T-cell (primary cell): ENCODE measurements at regions not wholly inside any gene's neighbourhood (a gene's known extent, or its start where the extent isn't known, plus 50 kb on each side); places are given as distances from the start of the nearest gene placed in this dataset.

Source experiments
- ATAC-seq, 4 experiments: fragments of 200-7000 bp in 3 of 4; fragments of 150-1000 bp in 1 of 4; cut with Tn5 transposase; replicated peaks in 1 of 4; 1 replicate in 3 of 4; 2 replicates in 1 of 4; pipeline ENCODE4 v1.10.0; 2021; ENCODE audit warnings: moderate library complexity in 3 of 4, mild to moderate bottlenecking in 2 of 4, moderate number of reproducible peaks in 1 of 4
- CTCF ChIA-PET, 2 donors: fragments of 300-600 bp; sonication (Branson Sonifier 250); formaldehyde crosslinking; loops; one replicate each; lab custom pipeline; 2022; ENCODE audit warnings: antibody characterized with exemption in 2 of 2; lab: Charles Lee
- POLR2A ChIA-PET, 2 donors: fragments of 300-600 bp; sonication (Branson Sonifier 250); formaldehyde crosslinking; loops; one replicate each; lab custom pipeline; 2022; ENCODE audit warnings: antibody characterized with exemption in 2 of 2; lab: Charles Lee
- DNase-seq, 35 experiments: peaks; one replicate each; pipeline versions ENCODE4 v3.0.0 to v3.0.0-alpha.2; 2013 to 2023
- H3K27ac ChIP-seq: one replicate; pipeline ENCODE4 v1.5.1; 2013; ENCODE audit warnings: low read length
- H3K27me3 ChIP-seq, 2 experiments: replicated peaks in 1 of 2; 1 replicate in 1 of 2; 2 replicates in 1 of 2; pipeline versions ENCODE4 v1.6.1 to v1.7.0; 2013; ENCODE audit warnings: low read length in 1 of 2, mixed read lengths in 1 of 2; ENCODE audit not compliant: control insufficient read depth in 2 of 2, insufficient read depth in 2 of 2; ENCODE audit errors: extremely low read depth in 1 of 2
- H3K36me3 ChIP-seq, 2 donors: 1 replicate in 1 of 2; 2 replicates in 1 of 2; pipeline versions ENCODE4 v1.6.1 to v1.7.0; 2013; ENCODE audit warnings: low read length in 1 of 2; ENCODE audit not compliant: control insufficient read depth in 2 of 2, insufficient read depth in 1 of 2; ENCODE audit errors: extremely low read depth in 1 of 2
- H3K4me1 ChIP-seq, 2 experiments: 1 replicate in 1 of 2; 2 replicates in 1 of 2; pipeline versions ENCODE4 v1.6.1 to v1.7.0; 2013; ENCODE audit warnings: low read length in 2 of 2, mixed read lengths in 1 of 2; ENCODE audit not compliant: insufficient read depth in 2 of 2, control insufficient read depth in 1 of 2; ENCODE audit errors: extremely low read depth in 1 of 2
- H3K4me3 ChIP-seq, 2 donors: 1 replicate in 1 of 2; 2 replicates in 1 of 2; pipeline versions ENCODE4 v1.5.1 to v1.7.0; 2013; ENCODE audit warnings: mild to moderate bottlenecking in 2 of 2, low read length in 1 of 2, moderate library complexity in 1 of 2; ENCODE audit not compliant: control insufficient read depth in 1 of 2; ENCODE audit errors: extremely low read depth in 1 of 2
- H3K9me3 ChIP-seq: 2 replicates; pipeline ENCODE4 v1.7.0; 2013
- H3K27ac Mint-ChIP-seq, 2 donors: one replicate each; pipeline ENCODE4 v1.8.0; 2020 to 2021; ENCODE audit warnings: mild to moderate bottlenecking in 2 of 2, mixed read lengths in 2 of 2
- H3K27me3 Mint-ChIP-seq, 2 donors: one replicate each; pipeline ENCODE4 v1.8.0; 2021 to 2022; ENCODE audit warnings: mixed read lengths in 2 of 2
- H3K36me3 Mint-ChIP-seq: one replicate; pipeline ENCODE4 v1.8.0; 2021; ENCODE audit warnings: mixed read lengths
- H3K4me1 Mint-ChIP-seq, 3 donors: one replicate each; pipeline ENCODE4 v1.8.0; 2020 to 2022; ENCODE audit warnings: mixed read lengths in 3 of 3, mild to moderate bottlenecking in 1 of 3
- H3K4me3 Mint-ChIP-seq, 3 donors: one replicate each; pipeline ENCODE4 v1.8.0; 2020 to 2022; ENCODE audit warnings: mild to moderate bottlenecking in 3 of 3, mixed read lengths in 3 of 3, moderate library complexity in 3 of 3
- H3K9me3 Mint-ChIP-seq, 3 donors: one replicate each; pipeline ENCODE4 v1.8.0; 2020 to 2022; ENCODE audit warnings: mixed read lengths in 3 of 3
- WGBS: methylation state at CpG from one replicate; pipeline ENCODE4 v1.1.5; 2013; ENCODE audit warnings: missing lambda C conversion rate; ENCODE audit not compliant: insufficient coverage; 5-methylcytosine and 5-hydroxymethylcytosine counted together

DNA sequence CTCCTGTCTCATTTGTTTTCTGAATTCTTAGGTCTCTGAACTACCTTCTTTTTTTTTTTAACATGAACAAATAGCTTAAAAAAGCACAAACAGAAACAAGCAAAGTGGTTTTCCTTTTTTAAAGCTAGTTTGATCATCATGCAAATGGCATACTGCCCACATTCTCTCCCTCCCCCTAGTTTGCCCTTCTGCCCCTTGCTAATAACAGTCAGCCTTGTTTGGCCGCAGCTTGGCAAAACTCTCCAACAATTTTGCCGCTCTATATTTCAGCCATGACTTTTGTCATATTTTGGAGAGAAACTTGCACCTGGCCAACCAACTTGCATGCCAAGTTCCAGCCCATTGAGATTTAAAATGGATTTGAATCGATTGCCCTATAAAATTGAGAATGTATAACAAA lies 666.0 kb upstream of the NR2F2 start:
- no peak overlapping the region for H3K27ac Mint-ChIP-seq
- CTCF ChIA-PET = interaction anchor here in 1 of 2 donors (0.6 kb wide), 1 partner anchor 1999 kb away, joined by 3 read pairs; no protein-coding TSS in a partner anchor
- ATAC-seq = no peak

DNA sequence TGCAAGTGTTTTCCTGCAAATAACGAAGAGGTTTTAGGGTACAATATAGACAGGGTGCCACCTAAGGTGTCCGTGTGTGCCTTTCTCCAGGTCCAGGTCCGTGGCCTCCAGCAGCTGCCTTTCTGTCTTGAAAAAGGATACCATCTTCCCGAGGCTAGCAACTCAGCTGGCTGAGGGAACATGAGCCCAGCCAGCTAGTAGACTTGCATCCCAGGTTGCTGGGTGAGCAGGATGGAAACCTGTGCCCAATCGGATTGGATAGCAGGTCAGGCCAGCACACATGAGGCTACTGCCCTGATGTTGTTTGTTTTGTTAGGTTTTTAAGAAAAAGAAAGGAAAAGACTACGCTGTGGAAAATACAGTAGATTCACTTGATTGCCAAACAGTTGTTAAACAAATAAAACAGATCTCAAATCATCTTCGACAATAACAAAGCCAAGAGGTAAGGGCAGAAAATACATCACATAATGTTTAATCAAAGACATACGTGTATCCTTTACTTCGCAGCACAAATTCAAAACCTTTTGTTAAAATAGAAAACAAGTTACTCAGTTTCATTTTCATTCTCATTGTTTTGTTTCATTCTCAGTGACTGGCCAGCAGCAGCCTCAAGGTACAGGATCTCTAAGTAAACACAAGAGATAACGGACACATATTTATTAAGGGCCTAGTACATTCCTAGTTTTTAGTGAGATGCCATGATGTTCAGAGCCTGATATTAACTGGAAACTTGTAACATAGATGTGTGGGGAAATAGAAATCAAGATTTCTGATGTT lies 661.2 kb upstream of the NR2F2 start:
- H3K27me3 ChIP-seq = no peaks in the 10 kb centered on the region
- ATAC-seq = no peak
- no peaks in the 10 kb centered on the region for H3K36me3 ChIP-seq
- ChIA-PET POLR2A (interaction anchor here in 1 of 2 donors (0.7 kb wide), 1 partner anchor 10 kb away, joined by 3 read pairs; no protein-coding TSS in a partner anchor), CTCF (no interaction called here)
- H3K36me3 Mint-ChIP-seq = no peaks in the 10 kb centered on the region
- H3K9me3 ChIP-seq = no peaks in the 10 kb centered on the region
- peak overlapping the region; percentile 18 to 40 (median 23) for H3K4me3 Mint-ChIP-seq
- WGBS = 60% methylated on average over 8 of the region's 10 CpGs
- H3K27ac ChIP-seq = peak overlapping the region; percentile 18
- peaks cover 3 to 9% of the 10 kb centered on the region in 2 donors for H3K27me3 Mint-ChIP-seq
- H3K4me1 Mint-ChIP-seq = peaks cover 7 to 13% (median 10%) of the 10 kb centered on the region in 3 donors
- peaks cover 0 to 4% of the 10 kb centered on the region in 2 experiments for H3K4me1 ChIP-seq
- no peaks in the 10 kb centered on the region for H3K9me3 Mint-ChIP-seq
- H3K27ac Mint-ChIP-seq = peak overlapping the region; percentile 7 to 8
- H3K4me3 ChIP-seq = no peak overlapping the region
- DNase-seq = no peak

More for the DNA sequence above, 666.0 kb upstream of the NR2F2 start:
- H3K9me3 Mint-ChIP-seq = no peaks in the 10 kb centered on the region
- peaks cover 6 to 16% of the 10 kb centered on the region in 2 donors for H3K27me3 Mint-ChIP-seq
- no peaks in the 10 kb centered on the region for H3K36me3 ChIP-seq
- 80% methylated on average over 1 of the region's 3 CpGs for WGBS
- H3K4me1 Mint-ChIP-seq = peaks cover 4 to 10% (median 7%) of the 10 kb centered on the region in 3 donors
- no peak overlapping the region for H3K4me3 ChIP-seq
- no peak overlapping the region for H3K4me3 Mint-ChIP-seq
- no peaks in the 10 kb centered on the region for H3K9me3 ChIP-seq
- POLR2A ChIA-PET = no interaction called here
- no peaks in the 10 kb centered on the region for H3K36me3 Mint-ChIP-seq
- H3K4me1 ChIP-seq = peaks cover 0 to 4% of the 10 kb centered on the region in 2 experiments
- DNase-seq = no peak
- H3K27ac ChIP-seq = no peak overlapping the region
- H3K27me3 ChIP-seq = no peaks in the 10 kb centered on the region

DNA sequence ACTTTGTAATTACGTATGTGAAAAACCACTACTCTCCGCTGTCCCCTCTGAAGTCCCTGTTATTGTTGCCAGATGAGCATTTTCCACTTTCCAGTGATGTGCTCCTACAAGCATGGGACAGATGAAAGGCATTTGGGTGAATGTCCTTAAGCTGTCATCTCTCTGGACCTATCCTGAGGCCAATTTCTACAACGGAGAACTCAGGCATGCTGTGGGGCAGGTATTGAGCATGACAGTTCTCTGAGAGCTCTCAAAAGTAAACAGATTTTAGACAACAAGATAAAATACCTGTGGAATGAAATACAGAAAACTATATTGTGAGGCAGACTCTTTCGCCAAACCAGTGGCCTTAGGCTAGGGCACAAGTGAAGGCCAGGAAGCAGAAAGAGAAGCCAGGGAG lies 656.5 kb upstream of the NR2F2 start:
- no peaks in the 10 kb centered on the region for H3K9me3 ChIP-seq
- H3K36me3 ChIP-seq = no peaks in the 10 kb centered on the region
- H3K27ac Mint-ChIP-seq = no peak overlapping the region
- no peaks in the 10 kb centered on the region for H3K36me3 Mint-ChIP-seq
- H3K27me3 ChIP-seq = no peaks in the 10 kb centered on the region
- no peak overlapping the region for H3K4me3 ChIP-seq
- peaks cover 0 to 3% of the 10 kb centered on the region in 2 experiments for H3K4me1 ChIP-seq
- ATAC-seq = no peak
- H3K9me3 Mint-ChIP-seq = peaks cover 4 to 10% (median 9%) of the 10 kb centered on the region in 3 donors
- WGBS = 91% methylated on average over 1 of the region's 4 CpGs
- ChIA-PET CTCF (no interaction called here), POLR2A (interaction anchor here in 1 of 2 donors (0.5 kb wide), 1 partner anchor 17 kb away, joined by 4 read pairs; no protein-coding TSS in a partner anchor)
- no peak overlapping the region for H3K27ac ChIP-seq
- H3K4me3 Mint-ChIP-seq = no peak overlapping the region
- peaks cover 0 to 10% (median 7%) of the 10 kb centered on the region in 3 donors for H3K4me1 Mint-ChIP-seq
- DNase-seq = no peak
- peaks cover 4 to 5% of the 10 kb centered on the region in 2 donors for H3K27me3 Mint-ChIP-seq

GRCh38 chr15:95676500-95676899 lies 654.0 kb upstream of the NR2F2 start:
- H3K27ac ChIP-seq = no peak overlapping the region

GRCh38 chr15:95679847-95680582 lies 650.5 kb upstream of the NR2F2 start:
- peaks cover 4 to 10% (median 9%) of the 10 kb centered on the region in 3 donors for H3K9me3 Mint-ChIP-seq
- Histone ChIP-seq H3K27ac (no peak overlapping the region), H3K36me3 (no peaks in the 10 kb centered on the region), H3K4me3 (no peak overlapping the region), H3K9me3 (no peaks in the 10 kb centered on the region), H3K27me3 (no peaks in the 10 kb centered on the region), H3K4me1 (no peaks in the 10 kb centered on the region)
- no peaks in the 10 kb centered on the region for H3K4me1 Mint-ChIP-seq
- ATAC-seq (no peak), DNase-seq (no peak)
- H3K36me3 Mint-ChIP-seq = no peaks in the 10 kb centered on the region
- no peak overlapping the region for H3K4me3 Mint-ChIP-seq
- peaks cover 4 to 10% of the 10 kb centered on the region in 2 donors for H3K27me3 Mint-ChIP-seq
- WGBS = no CpG with 5 or more reads among the region's 6 CpGs
- ChIA-PET CTCF (no interaction called here), POLR2A (no interaction called here)
- H3K27ac Mint-ChIP-seq = no peak overlapping the region

More at GRCh38 chr15:95676500-95676899, 654.0 kb upstream of the NR2F2 start:
- Histone ChIP-seq H3K4me1 (no peaks in the 10 kb centered on the region), H3K4me3 (no peak overlapping the region), H3K36me3 (no peaks in the 10 kb centered on the region), H3K27me3 (no peaks in the 10 kb centered on the region), H3K9me3 (no peaks in the 10 kb centered on the region)
- Mint-ChIP-seq H3K36me3 (no peaks in the 10 kb centered on the region), H3K27me3 (peaks cover 4 to 5% of the 10 kb centered on the region in 2 donors), H3K9me3 (peaks cover 4 to 10% (median 9%) of the 10 kb centered on the region in 3 donors), H3K27ac (no peak overlapping the region), H3K4me1 (no peaks in the 10 kb centered on the region), H3K4me3 (no peak overlapping the region)
- DNase-seq (no peak), ATAC-seq (no peak)
- 65% methylated on average over 2 of the region's 3 CpGs for WGBS
- ChIA-PET POLR2A (no interaction called here), CTCF (no interaction called here)

GRCh38 chr15:95680728-95681127 lies 649.8 kb upstream of the NR2F2 start:
- Histone ChIP-seq H3K27me3 (no peaks in the 10 kb centered on the region), H3K27ac (no peak overlapping the region), H3K4me1 (no peaks in the 10 kb centered on the region), H3K36me3 (no peaks in the 10 kb centered on the region), H3K4me3 (no peak overlapping the region), H3K9me3 (no peaks in the 10 kb centered on the region)
- Mint-ChIP-seq H3K4me1 (no peaks in the 10 kb centered on the region), H3K27me3 (peaks cover 4 to 5% of the 10 kb centered on the region in 2 donors), H3K4me3 (no peak overlapping the region), H3K27ac (no peak overlapping the region), H3K9me3 (peaks cover under 1 to 5% (median 4%) of the 10 kb centered on the region in 3 donors), H3K36me3 (no peaks in the 10 kb centered on the region)
- ATAC-seq (no peak), DNase-seq (no peak)
- WGBS = 67% methylated on average over 1 of the region's 2 CpGs
- ChIA-PET POLR2A (no interaction called here), CTCF (no interaction called here)
